ENCODE measurements at regions not wholly inside any gene's neighbourhood (a gene's known extent, or its start where the extent isn't known, plus 50 kb on each side); places are given as distances from the start of the nearest gene placed in this dataset.

DNA sequence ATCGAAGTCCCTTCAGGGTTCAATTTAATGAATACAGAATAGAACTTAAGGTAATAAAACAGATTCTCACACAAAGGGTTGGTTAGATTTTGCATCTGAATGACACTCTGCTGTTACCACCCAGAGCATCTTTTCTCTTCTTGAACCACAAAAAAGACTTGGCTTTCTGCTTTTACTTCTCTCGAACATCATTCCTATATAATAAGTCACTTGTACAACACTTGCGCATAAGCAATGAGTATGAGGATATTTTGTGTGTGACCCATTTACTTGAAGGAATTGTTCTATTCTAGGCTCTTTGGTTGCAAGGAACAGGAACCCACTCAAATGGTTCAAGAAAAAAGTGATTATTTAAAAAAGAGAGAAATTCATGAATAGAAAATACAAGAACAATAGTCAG lies 126.2 kb downstream of the NUP35 start:
- TF ChIP-seq, protein P1, sequence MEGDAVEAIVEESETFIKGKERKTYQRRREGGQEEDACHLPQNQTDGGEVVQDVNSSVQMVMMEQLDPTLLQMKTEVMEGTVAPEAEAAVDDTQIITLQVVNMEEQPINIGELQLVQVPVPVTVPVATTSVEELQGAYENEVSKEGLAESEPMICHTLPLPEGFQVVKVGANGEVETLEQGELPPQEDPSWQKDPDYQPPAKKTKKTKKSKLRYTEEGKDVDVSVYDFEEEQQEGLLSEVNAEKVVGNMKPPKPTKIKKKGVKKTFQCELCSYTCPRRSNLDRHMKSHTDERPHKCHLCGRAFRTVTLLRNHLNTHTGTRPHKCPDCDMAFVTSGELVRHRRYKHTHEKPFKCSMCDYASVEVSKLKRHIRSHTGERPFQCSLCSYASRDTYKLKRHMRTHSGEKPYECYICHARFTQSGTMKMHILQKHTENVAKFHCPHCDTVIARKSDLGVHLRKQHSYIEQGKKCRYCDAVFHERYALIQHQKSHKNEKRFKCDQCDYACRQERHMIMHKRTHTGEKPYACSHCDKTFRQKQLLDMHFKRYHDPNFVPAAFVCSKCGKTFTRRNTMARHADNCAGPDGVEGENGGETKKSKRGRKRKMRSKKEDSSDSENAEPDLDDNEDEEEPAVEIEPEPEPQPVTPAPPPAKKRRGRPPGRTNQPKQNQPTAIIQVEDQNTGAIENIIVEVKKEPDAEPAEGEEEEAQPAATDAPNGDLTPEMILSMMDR (IDR thresholded peaks at IDR 0.05) = no peak
- no peak for TF ChIP-seq POLR2A (IDR thresholded peaks at IDR 0.05)
- no peak for TF ChIP-seq POLR2AphosphoS5 (IDR thresholded peaks at IDR 0.05)

Measured in suprapubic skin (tissue), 4 donors.